ENCODE measurements at regions not wholly inside any gene's neighbourhood (a gene's known extent, or its start where the extent isn't known, plus 50 kb on each side); places are given as distances from the start of the nearest gene placed in this dataset.

DNA sequence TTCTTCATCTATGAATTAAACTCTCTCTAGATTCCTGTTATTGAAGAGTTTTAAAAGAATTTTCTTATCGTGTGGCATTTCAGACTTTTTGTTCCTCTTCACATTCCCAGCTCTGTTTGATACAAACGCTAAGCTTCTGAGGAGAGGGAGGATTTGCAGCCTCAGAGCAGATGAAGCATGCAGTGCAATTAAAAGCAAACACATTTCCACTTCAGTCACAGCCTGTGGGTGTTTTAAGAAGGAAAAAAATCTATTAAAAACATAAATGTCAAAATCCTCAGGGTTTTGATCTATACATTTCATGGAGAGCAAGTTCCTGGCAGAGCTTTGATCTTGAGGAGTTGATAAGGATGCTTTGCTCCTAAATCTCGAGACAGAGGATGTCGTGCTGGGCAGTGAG is 442.4 kb upstream of the BOD1L1 start (continued):
- TF ChIP-seq ATF2 (IDR thresholded peaks at IDR 0.05; ENCODE audit: low read length) (no peak), FOSL1 (IDR thresholded peaks at IDR 0.05; ENCODE audit: insufficient read depth, low read depth, low read length) (no peak)

Data from H1 (cell line).